HG02870 (cell line): ENCODE measurements at regions not wholly inside any gene's neighbourhood (a gene's known extent, or its start where the extent isn't known, plus 50 kb on each side); places are given as distances from the start of the nearest gene placed in this dataset.
A peak's percentile ranks its signal among the peaks of the same experiment; 100 is the strongest.
"Not testable (repeated sequence)": the region's sequence is repeated elsewhere in the genome, so short reads cannot be mapped to it uniquely, and the experiment has no call there.

Experiments
- ATAC-seq: cut with Tn5 transposase; IDR thresholded peaks from one replicate; pipeline ENCODE4 v1.9.1; 2021; ENCODE audit warnings: mild to moderate bottlenecking, moderate library complexity; ENCODE audit not compliant: unreplicated experiment

DNA sequence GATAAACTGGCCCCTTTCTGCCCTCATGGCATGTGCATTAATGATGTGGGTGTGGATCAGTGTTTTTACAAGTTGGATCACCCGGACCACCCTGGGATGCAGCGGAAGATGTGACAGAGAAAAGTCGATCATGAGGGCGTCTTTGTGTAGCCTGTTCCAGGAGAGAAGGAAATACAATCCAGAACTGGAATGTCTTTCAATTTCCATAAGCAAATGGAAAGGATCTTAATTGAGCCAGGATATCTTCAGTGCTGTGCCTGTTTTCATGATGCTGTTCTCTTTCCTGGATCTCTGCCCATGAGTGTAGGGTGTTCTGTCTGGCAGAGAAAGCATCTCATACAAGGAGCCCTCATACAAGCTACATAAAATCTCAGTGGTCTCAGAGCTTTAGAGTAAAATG, 481.4 kb downstream of the XYLT1 start:
- ATAC-seq: no peak

DNA sequence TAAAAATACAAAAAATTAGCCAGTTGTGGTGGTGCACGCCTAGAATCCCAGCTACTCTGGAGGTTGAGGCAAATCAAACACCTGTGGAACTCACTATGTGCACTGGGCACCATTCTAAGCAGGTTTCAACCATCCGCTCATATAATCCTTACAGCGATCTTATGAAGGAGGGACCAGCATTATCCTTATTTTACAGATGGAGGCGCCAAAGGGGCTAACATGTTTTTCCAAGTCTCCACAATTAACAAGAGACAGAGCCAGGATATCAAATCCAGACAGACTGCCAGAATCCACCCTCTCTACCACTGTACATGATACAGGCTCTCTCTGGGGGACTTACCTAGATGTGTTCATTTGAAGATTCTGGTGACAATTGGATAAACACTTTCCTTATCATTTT, 479.0 kb downstream of the XYLT1 start:
- no peak for ATAC-seq

DNA sequence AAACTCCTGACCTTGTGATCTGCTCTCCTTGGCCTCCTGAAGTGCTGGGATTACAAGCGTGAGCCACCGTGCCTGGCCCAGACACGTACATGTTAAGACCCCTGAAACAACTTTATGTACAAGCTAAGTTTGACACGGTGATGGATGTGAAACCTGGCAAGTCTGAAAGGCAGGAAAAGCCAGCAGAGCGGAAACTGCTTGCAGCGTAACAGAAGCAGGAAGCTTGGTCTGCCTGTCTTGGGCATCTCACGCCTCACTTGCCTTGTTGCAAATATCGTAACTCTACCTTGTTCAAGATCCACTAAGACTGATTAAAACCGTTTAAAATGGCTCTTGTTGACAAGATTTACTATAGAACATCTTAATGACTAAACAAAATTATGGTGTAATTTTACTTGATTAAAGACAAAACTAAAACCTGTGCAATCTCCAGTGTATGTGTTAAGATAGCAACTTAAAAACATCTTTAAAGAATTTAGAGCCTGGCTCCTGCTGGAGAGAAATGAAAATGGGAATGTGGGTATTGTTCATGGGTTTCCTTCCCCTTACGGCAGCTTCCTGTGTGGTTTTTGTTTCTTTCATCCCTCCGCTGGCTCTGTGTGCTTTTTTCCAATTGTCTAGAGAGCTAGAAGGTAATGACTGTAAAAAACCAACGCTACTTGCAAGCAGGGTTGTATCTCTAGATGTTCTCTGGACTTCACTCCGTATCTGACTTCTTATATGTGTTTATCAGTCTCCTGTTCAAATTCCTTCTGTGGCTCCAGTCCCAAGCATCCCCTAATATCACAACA, 477.6 kb downstream of the XYLT1 start:
- no peak for ATAC-seq

DNA sequence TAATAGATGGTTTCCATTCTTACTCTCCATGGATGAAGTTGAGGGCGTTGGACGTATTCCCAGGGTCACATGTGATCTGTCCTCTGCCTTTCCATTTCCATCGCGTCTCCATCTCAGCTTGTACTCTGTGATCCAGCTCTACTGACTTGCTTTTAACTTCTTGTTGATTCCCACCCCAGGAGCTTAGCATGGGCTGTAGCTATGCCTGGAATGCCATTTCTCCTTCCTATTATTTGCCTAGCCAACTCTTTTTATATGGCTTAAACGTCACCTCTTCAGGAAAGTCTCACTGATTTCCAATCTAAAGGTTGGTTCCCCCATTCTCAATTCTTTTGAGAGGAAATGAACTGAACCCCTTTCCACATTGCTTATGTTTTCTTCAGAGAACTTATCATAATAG, 475.9 kb downstream of the XYLT1 start:
- no peak for ATAC-seq

DNA sequence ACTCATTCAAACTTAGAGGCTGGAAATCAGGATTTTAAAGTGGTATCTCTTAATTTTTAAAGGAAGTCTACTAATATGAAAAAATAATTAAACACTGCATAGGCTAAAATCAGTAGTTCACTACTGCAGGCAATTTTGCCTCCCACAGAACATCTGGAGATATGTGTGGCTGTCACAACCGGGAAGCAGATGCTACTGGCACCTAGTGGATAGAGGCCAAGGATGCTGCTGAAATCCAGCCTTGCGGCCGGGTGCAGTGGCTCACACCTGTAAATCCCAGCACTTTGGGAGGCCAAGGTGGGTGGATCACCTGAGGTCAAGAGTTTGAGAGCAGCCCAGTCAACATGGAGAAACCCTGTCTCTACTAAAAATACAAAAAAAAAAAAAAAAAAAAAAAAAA, 473.9 kb downstream of the XYLT1 start:
- ATAC-seq: no peak

DNA sequence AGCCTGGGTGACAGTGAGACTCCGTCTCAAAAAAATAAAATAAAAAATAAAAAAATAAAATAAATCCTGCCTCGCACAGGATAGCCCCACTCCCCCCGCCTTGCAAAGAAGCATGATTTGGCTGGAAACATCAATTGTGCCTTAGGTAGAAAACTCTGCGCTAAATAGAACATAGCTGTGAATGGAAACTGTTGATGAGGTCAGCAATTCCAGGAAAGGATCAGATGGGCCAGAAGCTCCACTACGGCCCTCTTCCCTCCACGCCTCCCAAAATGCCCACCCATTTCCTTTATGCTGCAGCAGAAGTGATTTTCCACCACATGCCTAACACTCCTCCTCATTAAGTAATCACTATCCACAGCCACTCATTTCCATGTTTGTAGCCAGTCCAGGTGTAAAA, 473.4 kb downstream of the XYLT1 start:
- no peak for ATAC-seq

DNA sequence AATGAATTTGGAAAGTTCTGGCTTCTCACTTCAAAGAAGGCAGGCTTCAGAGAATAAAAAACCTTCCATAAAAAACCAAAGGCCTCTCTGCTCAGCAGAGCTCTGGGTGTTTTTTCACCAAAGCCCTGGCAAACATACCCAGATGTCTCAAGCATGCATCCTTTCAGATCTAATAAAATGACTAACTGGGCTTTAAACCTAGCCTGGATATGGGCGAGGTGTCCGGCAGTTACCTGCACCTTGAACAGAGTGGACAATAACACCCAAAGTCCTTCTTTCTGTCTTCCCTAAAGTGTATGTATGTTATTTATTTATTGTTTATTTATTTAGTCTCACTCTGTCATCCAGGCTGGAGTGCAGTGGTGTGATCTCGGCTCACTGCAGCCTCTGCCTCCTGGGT, 469.3 kb downstream of the XYLT1 start:
- no peak for ATAC-seq

DNA sequence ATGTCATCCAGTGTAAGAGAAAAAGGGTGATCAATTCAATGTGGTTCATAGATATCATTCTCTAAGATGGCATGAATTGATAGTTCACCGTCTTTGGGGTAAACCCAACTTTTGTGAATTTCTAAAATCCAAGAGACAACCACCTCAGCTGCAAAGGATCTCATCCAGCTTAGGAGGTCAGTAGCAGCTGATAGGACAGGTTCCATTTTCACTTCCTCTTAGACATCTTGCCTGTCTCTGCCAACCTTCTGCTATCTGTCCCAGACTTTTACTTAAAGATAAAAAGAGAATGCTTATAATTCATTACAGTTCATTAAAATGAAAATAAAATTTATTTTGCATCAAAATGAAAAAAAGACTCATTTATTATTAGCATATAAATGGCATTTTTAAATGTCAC, 468.2 kb downstream of the XYLT1 start:
- ATAC-seq: no peak

DNA sequence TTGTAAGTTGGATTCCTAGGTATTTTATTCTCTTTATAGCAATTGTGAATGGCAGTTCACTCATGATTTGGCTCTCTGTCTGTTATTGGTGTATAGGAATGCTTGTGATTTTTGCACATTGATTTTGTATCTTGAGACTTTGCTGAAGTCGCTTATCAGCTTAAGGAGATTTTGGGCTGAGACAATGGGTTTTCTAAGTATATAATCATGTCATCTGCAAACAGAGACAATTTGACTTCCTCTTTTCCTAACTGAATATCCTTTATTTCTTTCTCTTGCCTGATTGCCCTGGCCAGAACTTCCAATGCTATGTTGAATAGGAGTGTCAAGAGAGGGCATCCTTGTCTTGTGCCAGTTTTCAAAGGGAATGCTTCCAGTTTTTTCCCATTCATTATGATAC, 464.8 kb downstream of the XYLT1 start:
- not testable (repeated sequence) for ATAC-seq

DNA sequence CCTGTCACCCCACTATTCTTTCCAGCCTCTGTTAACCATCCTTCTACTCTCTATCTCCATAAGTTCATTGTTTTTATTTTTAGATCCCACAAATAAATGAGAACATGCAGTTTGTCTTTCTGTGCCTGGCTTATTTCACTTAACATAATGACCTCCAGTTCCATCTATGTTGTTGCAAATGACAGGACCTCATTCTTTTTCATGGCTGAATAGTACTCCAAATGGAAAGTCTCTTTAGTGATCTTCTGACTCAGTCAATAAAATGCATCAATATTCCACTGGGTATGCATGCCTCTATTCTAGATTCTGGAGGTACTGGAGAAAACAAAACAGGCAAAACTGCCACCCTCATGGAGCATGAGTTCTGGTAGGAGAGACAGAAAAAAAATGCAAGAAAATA, 459.0 kb downstream of the XYLT1 start:
- ATAC-seq: no peak

DNA sequence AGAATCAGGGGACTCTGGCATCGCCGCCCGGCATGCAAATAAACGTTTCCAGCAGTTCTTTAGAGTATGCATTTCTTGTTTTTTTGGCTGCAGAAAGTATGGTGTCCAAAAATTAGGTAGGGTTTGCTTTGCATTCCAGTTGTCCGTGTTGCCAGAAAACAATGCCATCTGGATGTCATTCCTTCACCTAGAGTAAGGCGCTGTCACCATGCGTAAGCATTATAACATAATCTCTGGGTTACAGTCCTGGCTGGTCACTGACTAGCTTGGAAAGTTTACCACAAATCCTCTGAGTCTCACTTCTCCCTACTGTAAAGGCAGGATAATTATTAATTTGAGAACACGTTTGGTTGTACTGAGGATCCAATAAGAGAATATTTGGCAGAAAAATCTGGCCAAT, 457.7 kb downstream of the XYLT1 start:
- no peak for ATAC-seq

DNA sequence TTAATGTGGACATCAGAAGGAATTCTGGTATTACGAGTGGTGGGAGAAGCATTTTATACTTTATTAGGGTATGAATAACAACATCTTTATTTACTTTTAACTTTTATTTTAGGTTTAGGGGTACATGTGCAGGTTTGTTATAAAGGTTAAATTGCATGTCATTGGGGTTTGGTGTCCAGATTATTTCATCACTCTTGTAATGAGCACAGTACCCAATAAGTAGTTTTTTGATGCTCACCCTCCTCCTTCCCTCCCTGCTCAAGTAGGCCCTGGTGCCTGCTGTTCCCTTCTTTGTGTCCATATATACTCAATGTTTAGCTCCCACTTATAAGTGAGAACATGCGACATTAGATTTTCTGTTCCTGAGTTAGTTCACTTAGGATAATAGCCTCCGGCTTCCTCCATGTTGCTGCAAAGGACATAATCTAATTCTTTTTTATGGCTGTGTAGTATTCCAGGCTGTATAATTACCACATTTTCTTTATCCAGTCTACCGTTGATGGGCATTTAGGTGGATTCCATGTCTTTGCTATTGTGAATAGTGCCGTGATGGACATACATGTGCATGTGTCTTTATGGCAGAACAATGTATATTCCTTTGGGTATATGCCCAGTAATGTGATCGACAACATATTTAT, 456.2 kb downstream of the XYLT1 start:
- no peak for ATAC-seq

DNA sequence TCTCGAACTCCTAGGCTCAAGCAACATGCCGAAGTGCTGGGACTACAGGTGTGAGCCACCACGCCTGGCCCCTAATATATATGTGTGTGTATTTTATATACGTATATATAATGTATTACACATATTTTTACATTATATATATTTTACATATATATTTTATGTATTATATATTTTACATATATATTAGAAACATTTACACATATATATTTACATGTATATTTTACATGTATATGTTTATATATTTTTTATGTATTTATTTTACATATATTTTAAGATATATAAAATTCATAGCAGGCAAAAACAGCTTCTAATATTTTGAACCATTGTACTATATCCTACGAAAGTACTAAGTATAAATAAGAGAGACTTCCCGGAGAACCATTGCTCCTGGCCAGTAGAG, 455.1 kb downstream of the XYLT1 start:
- ATAC-seq: no peak

DNA sequence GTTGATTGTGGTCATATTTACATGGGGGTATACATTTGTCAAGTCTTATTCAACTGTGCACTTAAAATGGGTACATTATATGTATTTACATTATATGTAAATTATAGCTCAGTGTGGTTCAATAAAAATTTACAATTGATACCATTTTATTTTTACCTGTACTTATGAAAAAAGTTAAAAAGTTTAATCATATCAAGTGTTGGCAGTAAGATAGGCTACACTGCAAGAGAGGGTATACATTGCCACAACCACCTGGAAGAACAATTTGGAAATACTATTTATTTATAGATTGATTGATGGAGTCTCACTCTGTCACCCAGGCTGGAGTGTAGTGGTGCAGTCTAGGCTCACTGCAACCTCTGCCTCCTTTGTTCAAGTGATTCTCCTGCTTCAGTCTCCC, 453.3 kb downstream of the XYLT1 start:
- ATAC-seq: no peak

DNA sequence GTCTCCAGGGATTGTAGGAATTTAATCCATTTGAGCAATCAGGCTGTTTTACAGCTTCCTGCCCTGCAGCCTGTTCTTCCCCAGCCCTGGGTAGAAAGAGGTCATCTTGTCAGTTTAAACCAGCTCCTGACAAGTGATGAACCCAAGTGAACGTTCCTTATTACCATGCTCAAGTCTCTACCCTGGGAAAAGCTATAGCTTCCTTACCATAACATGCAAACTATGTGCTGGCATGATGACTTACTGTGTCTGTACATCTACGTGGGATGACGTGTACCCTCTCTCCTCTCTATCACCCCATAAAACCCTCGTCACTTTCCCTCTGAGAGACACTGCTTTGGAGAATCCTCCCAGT, 452.2 kb downstream of the XYLT1 start:
- no peak for ATAC-seq

DNA sequence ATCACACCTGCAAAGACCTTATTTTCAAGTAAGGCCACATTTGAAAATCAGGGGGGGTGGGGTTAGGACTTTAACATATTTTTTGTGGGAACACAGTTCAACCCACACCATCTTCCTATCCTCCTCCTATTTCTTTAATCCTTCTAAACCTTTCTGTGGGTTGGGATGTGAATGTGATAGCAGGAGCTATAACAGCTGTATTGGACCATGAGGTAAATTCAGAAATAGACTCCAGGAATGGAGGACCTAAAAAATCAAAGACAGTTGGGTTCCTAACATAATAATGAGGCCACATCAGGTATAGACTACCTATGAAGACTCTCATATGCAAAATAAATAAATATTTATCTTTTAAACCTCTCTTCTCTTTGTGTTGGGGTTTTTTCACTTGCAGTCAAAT, 451.4 kb downstream of the XYLT1 start:
- no peak for ATAC-seq

DNA sequence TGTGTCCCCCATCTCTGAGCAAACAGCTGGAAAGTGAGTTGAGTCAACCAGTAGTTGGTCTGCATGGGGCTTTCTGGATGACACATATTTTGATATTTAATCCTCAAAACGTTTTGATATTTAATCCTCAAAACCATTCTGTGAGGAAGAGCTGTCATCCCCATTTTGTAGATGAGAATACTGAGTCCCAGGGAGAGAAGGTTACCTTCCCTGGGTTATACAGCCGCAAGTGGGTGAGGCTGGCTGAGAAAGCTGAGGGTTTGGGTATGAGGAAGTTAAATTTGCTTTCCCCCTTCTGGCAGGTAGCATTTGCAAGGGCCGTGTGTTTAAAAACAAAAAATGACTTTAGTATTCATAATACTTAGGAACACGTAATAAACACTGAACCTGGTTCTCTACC, 447.2 kb downstream of the XYLT1 start:
- no peak for ATAC-seq

DNA sequence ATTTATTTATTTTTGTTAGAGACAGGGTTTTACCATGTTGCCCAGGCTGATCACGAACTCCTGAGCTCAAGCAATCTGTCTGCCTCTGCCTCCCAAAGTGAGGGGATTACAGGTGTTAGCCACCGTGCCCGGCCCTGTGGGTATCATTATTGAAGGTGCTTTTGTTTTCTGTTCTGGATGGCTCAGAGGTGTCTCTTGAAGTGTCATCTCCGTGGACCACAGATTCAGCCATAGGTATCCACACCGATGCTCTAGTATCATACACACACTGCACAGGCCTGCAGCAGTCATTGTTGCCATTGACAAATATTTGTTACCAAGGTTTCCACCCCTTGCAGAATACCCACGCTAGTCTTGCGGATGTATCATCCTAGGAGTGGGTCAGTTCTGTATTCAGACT, 446.2 kb downstream of the XYLT1 start:
- no peak for ATAC-seq

DNA sequence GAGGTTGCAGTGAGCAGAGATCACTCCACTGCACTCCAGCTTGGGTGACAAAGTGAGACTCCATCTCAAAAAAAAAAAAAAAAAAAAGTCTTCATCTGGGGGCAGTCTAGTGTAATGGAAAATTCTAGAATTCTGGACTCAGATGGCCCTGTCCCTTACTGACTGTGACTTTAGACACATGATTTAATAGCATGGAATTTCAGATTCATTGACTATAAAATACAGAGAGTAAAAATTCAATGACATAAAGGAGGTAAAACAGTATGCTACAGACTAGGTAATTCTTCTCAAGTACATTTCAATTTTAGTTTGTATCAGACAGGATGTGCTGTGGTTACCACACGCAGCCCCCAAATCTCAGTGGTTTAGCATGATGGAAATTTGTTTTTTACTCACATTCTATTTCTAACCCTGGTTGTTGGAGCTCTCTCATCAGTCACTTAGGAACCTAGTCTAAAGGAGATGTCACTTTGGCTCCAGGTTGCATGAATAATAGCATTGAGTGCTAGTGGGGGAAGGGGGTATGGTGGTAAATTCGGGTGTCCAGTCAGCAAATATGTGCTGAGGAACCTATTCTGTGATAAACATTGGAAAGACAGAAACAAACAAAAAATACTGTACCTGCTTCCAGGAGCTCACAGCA, 444.0 kb downstream of the XYLT1 start:
- peak; percentile 78 for ATAC-seq

DNA sequence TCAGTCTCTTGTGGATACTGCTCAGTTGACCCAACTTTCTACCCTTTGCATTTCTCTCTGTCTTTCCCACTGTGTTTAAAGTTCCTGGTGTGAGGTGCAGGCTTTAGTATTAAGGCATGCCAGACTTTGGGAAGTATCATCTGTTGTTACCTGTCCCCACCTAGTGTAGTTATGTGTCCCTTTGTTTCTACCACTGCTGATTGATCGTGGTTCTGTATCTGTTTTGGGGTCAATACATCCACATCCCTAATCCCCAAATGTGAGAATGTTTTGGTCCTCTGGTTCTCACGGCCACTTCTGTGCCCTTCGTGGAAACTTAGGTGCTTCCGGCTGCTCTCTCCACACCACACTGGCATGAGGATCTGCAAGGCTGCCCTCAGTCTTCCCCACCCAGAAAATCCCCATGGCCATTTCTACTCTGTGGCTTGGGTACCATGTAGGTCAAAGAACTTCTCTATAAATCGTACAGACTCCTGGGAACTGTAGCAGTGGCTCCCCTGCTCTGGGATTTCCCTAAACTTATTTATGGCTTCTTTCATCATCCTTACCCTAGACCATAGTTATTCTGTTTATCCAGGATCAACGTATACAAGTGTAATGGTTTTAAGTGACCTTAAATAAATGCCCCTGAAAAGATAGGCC, 443.2 kb downstream of the XYLT1 start:
- no peak for ATAC-seq

DNA sequence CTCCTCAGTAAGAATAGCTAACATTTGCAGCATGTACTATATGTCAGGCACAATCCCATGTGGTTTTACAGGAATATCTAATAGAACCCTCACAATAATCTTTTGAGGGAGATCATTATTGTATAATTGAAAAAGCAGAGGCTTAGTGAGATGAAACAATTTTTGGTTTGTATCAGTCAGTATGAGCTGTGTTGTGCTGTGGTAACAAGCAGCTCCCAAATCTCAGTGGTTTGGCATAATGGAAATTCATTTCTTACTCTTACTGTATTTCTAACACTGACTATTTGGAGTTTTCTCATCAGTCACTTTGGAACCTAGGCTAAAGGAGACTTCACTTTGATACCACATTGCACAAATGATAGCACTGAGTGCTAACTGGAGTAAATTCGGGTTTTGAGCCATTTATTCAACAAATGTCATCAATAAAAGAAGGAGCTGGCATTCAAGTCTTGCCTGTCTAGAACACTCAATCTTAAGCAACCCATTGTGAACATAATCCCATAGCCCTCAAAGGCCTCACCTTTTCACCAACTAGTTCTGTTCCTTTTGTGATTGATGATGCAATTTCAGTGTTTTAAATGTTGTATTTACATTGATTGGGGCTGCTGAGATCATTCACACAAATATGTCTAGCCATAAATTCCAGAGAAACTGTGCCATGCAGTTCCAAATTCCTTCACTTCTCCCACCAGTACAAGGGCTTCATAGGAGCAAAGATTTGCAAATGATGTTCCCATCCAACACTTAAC, 441.0 kb downstream of the XYLT1 start:
- ATAC-seq: no peak
